Mucosa of descending colon (tissue), 3 donors: ENCODE measurements at regions not wholly inside any gene's neighbourhood (a gene's known extent, or its start where the extent isn't known, plus 50 kb on each side); places are given as distances from the start of the nearest gene placed in this dataset.

Experiments
- ATAC-seq: fragments of 200-7000 bp; cut with Tn5 transposase; one replicate; pipeline ENCODE4 v1.9.1; 2020; ENCODE audit warnings: mild to moderate bottlenecking, moderate library complexity
- DNase-seq, 3 donors: peaks; one replicate each; pipeline ENCODE4 v3.0.0-alpha.2; 2020
- H3K36me3 ChIP-seq: fragments of 200-600 bp; one replicate; pipeline ENCODE4 v1.8.0; 2021; ENCODE audit warnings: low read depth, mild to moderate bottlenecking
- H3K4me1 ChIP-seq: fragments of 200-600 bp; one replicate; pipeline ENCODE4 v1.8.0; 2021; ENCODE audit warnings: low read depth, mild to moderate bottlenecking
- H3K4me3 ChIP-seq: fragments of 200-600 bp; one replicate; pipeline ENCODE4 v1.8.0; 2021; ENCODE audit warnings: mild to moderate bottlenecking
- H3K9me3 ChIP-seq: fragments of 200-600 bp; one replicate; pipeline ENCODE4 v1.8.0; 2021; ENCODE audit warnings: mild to moderate bottlenecking
- CTCF ChIP-seq: fragments of 200-600 bp; IDR thresholded peaks from one replicate; pipeline ENCODE4 v1.8.0; 2022; ENCODE audit warnings: antibody characterized with exemption, mild to moderate bottlenecking
- intact Hi-C, 2 donors: fragments of 100-400 bp; cut with DNase I in 1 of 2; cut with micrococcal nuclease in 1 of 2; formaldehyde crosslinking; loops; one replicate each; pipeline versions ENCODE4 v1.11.0 to v1.11.1; 2022; cut with DNase I, micrococcal nuclease
- donor health status: DM: no; HTN: no; CAD: no; lungs with moderate emphysema.
- donor health status: DM: no; HTN: no; CAD: no.
- donor health status: DM: no; HTN: yes; CAD: no.

GRCh38 chr2:173828189-173829142, 136.7 kb downstream of the SP3 start:
- no peaks in the 10 kb centered on the region for H3K36me3 ChIP-seq
- DNase-seq (peak in 2 of 3 donors; percentile 30 to 37), ATAC-seq (peak; percentile 39)
- H3K4me1 ChIP-seq: peaks cover 19% of the 10 kb centered on the region
- intact Hi-C loops: no loop called here
- H3K4me3 ChIP-seq: no peak overlapping the region
- no peaks in the 10 kb centered on the region for H3K9me3 ChIP-seq
- no peak for TF ChIP-seq CTCF

GRCh38 chr2:173829727-173830126, 135.4 kb downstream of the SP3 start:
- DNase-seq (peak in 1 of 3 donors; percentile 31), ATAC-seq (peak; percentile 95)
- no peak for TF ChIP-seq CTCF
- intact Hi-C loops: no loop called here
- Histone ChIP-seq H3K36me3 (no peaks in the 10 kb centered on the region), H3K9me3 (no peaks in the 10 kb centered on the region), H3K4me3 (no peak overlapping the region), H3K4me1 (peaks cover 19% of the 10 kb centered on the region)

- intact Hi-C loops: no loop called here
- no peak for TF ChIP-seq CTCF
- DNase-seq (no peak), ATAC-seq (peak; percentile 5)
- Histone ChIP-seq H3K36me3 (no peaks in the 10 kb centered on the region), H3K4me1 (peaks cover 19% of the 10 kb centered on the region), H3K9me3 (no peaks in the 10 kb centered on the region), H3K4me3 (no peak overlapping the region)
Observed at GRCh38 chr2:173830170-173830569, 135.0 kb downstream of the SP3 start.

GRCh38 chr2:173831312-173832229, 133.6 kb downstream of the SP3 start:
- peaks cover 19% of the 10 kb centered on the region for H3K4me1 ChIP-seq
- TF ChIP-seq CTCF: no peak
- H3K9me3 ChIP-seq: no peaks in the 10 kb centered on the region
- no peaks in the 10 kb centered on the region for H3K36me3 ChIP-seq
- ATAC-seq: peak; percentile 14
- DNase-seq: peak; percentile 16 to 65 (median 25)
- no peak overlapping the region for H3K4me3 ChIP-seq
- intact Hi-C loops: no loop called here

- Histone ChIP-seq H3K36me3 (no peaks in the 10 kb centered on the region), H3K9me3 (no peaks in the 10 kb centered on the region), H3K4me1 (peaks cover 12% of the 10 kb centered on the region), H3K4me3 (no peak overlapping the region)
- ATAC-seq (no peak), DNase-seq (no peak)
- intact Hi-C loops: no loop called here
- no peak for TF ChIP-seq CTCF
Observed at GRCh38 chr2:173834141-173834540, 131.0 kb downstream of the SP3 start.
